ENCODE measurements at regions not wholly inside any gene's neighbourhood (a gene's known extent, or its start where the extent isn't known, plus 50 kb on each side); places are given as distances from the start of the nearest gene placed in this dataset.

DNA sequence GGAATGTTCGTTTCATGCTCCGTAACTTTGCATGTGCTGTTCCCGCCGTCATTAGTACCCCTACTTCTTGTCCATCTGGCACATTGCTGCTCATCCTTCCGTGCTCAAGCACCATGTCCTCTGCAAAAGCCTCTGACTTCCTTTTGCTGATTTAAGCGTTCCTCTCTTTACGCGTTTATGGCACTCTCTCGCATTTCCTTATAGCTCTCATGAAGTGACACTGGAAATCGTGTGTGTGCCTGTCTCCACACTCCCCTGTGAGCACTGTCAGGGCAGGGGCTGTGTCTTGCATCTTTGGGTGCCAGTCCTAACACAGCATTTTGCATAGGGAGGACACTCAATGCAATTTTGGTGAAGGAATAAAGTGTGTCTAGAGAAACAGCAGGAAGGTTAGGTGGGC is 210.6 kb upstream of the FAT1 start (continued):
- TF ChIP-seq CHD7 (IDR thresholded peaks at IDR 0.05; ENCODE audit: insufficient replicate concordance, low read length): no peak
- no peak for TF ChIP-seq POLR2AphosphoS5 (IDR thresholded peaks at IDR 0.05; ENCODE audit: low read depth, low read length)
- TF ChIP-seq SP1 (IDR thresholded peaks at IDR 0.05; ENCODE audit: low read depth, low read length): no peak

All from H1 (cell line).